HEK293 (cell line): ENCODE measurements at regions not wholly inside any gene's neighbourhood (a gene's known extent, or its start where the extent isn't known, plus 50 kb on each side); places are given as distances from the start of the nearest gene placed in this dataset.

Experiments used
- CTCF ChIA-PET: fragments of 350-600 bp; formaldehyde crosslinking; extraction: SDS; loops from one replicate; lab custom pipeline; 2021; ENCODE audit warnings: antibody characterized with exemption; lab: Yijun Ruan, JAX
- POLR2A ChIA-PET: fragments of 300-600 bp; formaldehyde crosslinking; extraction: SDS; loops from one replicate; lab custom pipeline; 2020; ENCODE audit warnings: antibody characterized with exemption, inconsistent platforms; lab: Yijun Ruan, JAX
- H3K27ac ChIP-seq: fragments of 200-500 bp; sonication (Bioruptor generic); 2 replicates; pipeline ENCODE4 v1.5.1; 2014; ENCODE audit warnings: low read depth, low read length, control low read depth, inconsistent platforms; ENCODE audit errors: extremely low read depth
- H3K36me3 ChIP-seq, 2 experiments: fragments of 200-500 bp in 1 of 2; sonication (Bioruptor generic) in 1 of 2; 1 replicate in 1 of 2; 2 replicates in 1 of 2; pipeline ENCODE4 v1.5.1; 2014 to 2017; ENCODE audit warnings: inconsistent platforms in 2 of 2, low read length in 2 of 2; ENCODE audit not compliant: control insufficient read depth in 2 of 2, insufficient read depth in 1 of 2
- H3K4me1 ChIP-seq: fragments of 200-500 bp; sonication (Bioruptor generic); 2 replicates; pipeline ENCODE4 v1.5.1; 2014; ENCODE audit warnings: mild to moderate bottlenecking, low read length, inconsistent platforms; ENCODE audit not compliant: control insufficient read depth, insufficient read depth
- H3K4me3 ChIP-seq: 2 replicates; pipeline ENCODE4 v1.5.1; 2011; ENCODE audit warnings: low read depth, mild to moderate bottlenecking, control low read depth, low read length, moderate library complexity
- H3K9me3 ChIP-seq: fragments of 200-500 bp; sonication (Bioruptor generic); 2 replicates; pipeline ENCODE4 v1.5.1; 2014; ENCODE audit warnings: low read depth, low read length, inconsistent platforms; ENCODE audit not compliant: control insufficient read depth, insufficient read depth
- GLIS2 ChIP-seq: fragments of 450-650 bp; formaldehyde crosslinking; IDR thresholded peaks from 2 replicates; pipeline ENCODE4 v1.5.1; 2016; ENCODE audit warnings: missing biosample characterization, missing genetic modification characterization
- KLF8 ChIP-seq: fragments of 450-650 bp; formaldehyde crosslinking; IDR thresholded peaks from 2 replicates; pipeline ENCODE4 v1.5.1; 2016; ENCODE audit warnings: missing biosample characterization, missing genetic modification characterization
- SCRT2 ChIP-seq: fragments of 450-650 bp; formaldehyde crosslinking; IDR thresholded peaks from 2 replicates; pipeline ENCODE4 v1.5.1; 2016; ENCODE audit warnings: missing biosample characterization, missing genetic modification characterization
- ZNF146 ChIP-seq: fragments of 450-650 bp; formaldehyde crosslinking; IDR thresholded peaks from 2 replicates; pipeline ENCODE4 v1.5.1; 2016; ENCODE audit warnings: missing biosample characterization, missing genetic modification characterization
- ZNF16 ChIP-seq: fragments of 450-650 bp; formaldehyde crosslinking; IDR thresholded peaks from 2 replicates; pipeline ENCODE4 v1.5.1; 2016; ENCODE audit warnings: low read depth, missing biosample characterization, missing genetic modification characterization
- ZNF2 ChIP-seq: fragments of 450-650 bp; formaldehyde crosslinking; IDR thresholded peaks from 2 replicates; pipeline ENCODE4 v1.5.1; 2016; ENCODE audit warnings: missing biosample characterization, missing genetic modification characterization
- ZNF292 ChIP-seq: fragments of 450-650 bp; formaldehyde crosslinking; IDR thresholded peaks from 2 replicates; pipeline ENCODE4 v1.5.1; 2016; ENCODE audit warnings: low read depth, missing biosample characterization, missing genetic modification characterization, borderline replicate concordance
- ZNF354C ChIP-seq: fragments of 450-650 bp; formaldehyde crosslinking; IDR thresholded peaks from 2 replicates; pipeline ENCODE4 v1.5.1; 2016; ENCODE audit warnings: missing biosample characterization, missing genetic modification characterization, low read depth, borderline replicate concordance
- ZNF394 ChIP-seq: fragments of 450-650 bp; formaldehyde crosslinking; IDR thresholded peaks from 2 replicates; pipeline ENCODE4 v1.5.1; 2016; ENCODE audit warnings: missing biosample characterization, missing genetic modification characterization, mild to moderate bottlenecking, moderate library complexity, borderline replicate concordance
- ZNF529 ChIP-seq: fragments of 450-650 bp; formaldehyde crosslinking; IDR thresholded peaks from 2 replicates; pipeline ENCODE4 v1.5.1; 2017; ENCODE audit warnings: missing genetic modification characterization, missing biosample characterization; ENCODE audit not compliant: insufficient replicate concordance
- ZNF530 ChIP-seq: fragments of 450-650 bp; formaldehyde crosslinking; IDR thresholded peaks from 2 replicates; pipeline ENCODE4 v1.5.1; 2016; ENCODE audit warnings: low read depth, missing biosample characterization, missing genetic modification characterization
- ZNF544 ChIP-seq: fragments of 450-650 bp; formaldehyde crosslinking; IDR thresholded peaks from 2 replicates; pipeline ENCODE4 v1.5.0; 2017; ENCODE audit warnings: missing biosample characterization, missing genetic modification characterization
- ZNF624 ChIP-seq: fragments of 450-650 bp; formaldehyde crosslinking; IDR thresholded peaks from 2 replicates; pipeline ENCODE4 v1.5.1; 2017; ENCODE audit warnings: missing biosample characterization, missing genetic modification characterization
- ZNF626 ChIP-seq: fragments of 450-650 bp; sonication (Bioruptor Pico); formaldehyde crosslinking; IDR thresholded peaks from 2 replicates; pipeline ENCODE4 v1.5.1; 2018; ENCODE audit warnings: missing biosample characterization, missing genetic modification characterization, inconsistent platforms
- ZNF768 ChIP-seq: fragments of 450-650 bp; formaldehyde crosslinking; IDR thresholded peaks from 2 replicates; pipeline ENCODE4 v1.5.1; 2018; ENCODE audit warnings: missing biosample characterization, mild to moderate bottlenecking, missing genetic modification characterization
- ZNF785 ChIP-seq: fragments of 450-650 bp; formaldehyde crosslinking; IDR thresholded peaks from 2 replicates; pipeline ENCODE4 v1.5.1; 2016; ENCODE audit warnings: missing biosample characterization, missing genetic modification characterization
- TF ChIP-seq, protein P1 (sequence below): fragments of 450-650 bp; formaldehyde crosslinking; IDR thresholded peaks from 2 replicates; pipeline ENCODE4 v1.5.1; 2016; ENCODE audit warnings: missing biosample characterization, missing genetic modification characterization, low read depth
- TF ChIP-seq, protein P2 (sequence below): fragments of 450-650 bp; formaldehyde crosslinking; IDR thresholded peaks from 2 replicates; pipeline ENCODE4 v1.5.1; 2016; ENCODE audit warnings: missing biosample characterization, missing genetic modification characterization
- TF ChIP-seq, protein P3 (sequence below): IDR thresholded peaks from 2 replicates; pipeline ENCODE4 v1.6.1; 2011; ENCODE audit warnings: mild to moderate bottlenecking, low read depth, low read length, borderline replicate concordance
- TF ChIP-seq, protein P4 (sequence below): fragments of 450-650 bp; formaldehyde crosslinking; IDR thresholded peaks from 2 replicates; pipeline ENCODE4 v1.5.1; 2017; ENCODE audit warnings: missing biosample characterization, missing genetic modification characterization

DNA sequence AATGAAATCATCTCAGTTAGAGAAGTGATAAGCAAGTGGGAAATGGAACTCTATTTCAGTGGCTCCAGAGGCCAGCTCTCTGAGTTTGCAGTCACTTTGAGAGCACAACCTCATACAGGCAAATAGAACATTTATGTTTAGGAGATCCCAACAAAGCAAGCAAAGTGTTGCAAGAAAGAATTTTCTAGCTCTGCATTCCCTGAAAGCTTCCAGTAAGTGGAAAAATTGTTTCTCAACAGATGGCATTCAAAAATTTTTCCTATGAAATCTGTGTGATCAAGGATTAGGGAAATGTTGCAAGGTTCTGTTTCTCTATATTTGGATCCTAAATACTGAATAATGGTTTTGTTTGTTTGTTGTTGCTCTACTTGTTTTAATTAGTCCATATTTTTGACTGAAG, 764.2 kb upstream of the ZNF608 start (continued):
- TF ChIP-seq, protein P1, sequence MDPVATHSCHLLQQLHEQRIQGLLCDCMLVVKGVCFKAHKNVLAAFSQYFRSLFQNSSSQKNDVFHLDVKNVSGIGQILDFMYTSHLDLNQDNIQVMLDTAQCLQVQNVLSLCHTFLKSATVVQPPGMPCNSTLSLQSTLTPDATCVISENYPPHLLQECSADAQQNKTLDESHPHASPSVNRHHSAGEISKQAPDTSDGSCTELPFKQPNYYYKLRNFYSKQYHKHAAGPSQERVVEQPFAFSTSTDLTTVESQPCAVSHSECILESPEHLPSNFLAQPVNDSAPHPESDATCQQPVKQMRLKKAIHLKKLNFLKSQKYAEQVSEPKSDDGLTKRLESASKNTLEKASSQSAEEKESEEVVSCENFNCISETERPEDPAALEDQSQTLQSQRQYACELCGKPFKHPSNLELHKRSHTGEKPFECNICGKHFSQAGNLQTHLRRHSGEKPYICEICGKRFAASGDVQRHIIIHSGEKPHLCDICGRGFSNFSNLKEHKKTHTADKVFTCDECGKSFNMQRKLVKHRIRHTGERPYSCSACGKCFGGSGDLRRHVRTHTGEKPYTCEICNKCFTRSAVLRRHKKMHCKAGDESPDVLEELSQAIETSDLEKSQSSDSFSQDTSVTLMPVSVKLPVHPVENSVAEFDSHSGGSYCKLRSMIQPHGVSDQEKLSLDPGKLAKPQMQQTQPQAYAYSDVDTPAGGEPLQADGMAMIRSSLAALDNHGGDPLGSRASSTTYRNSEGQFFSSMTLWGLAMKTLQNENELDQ (tag by site-specific recombination): no peak
- TF ChIP-seq ZNF394 (tag by site-specific recombination) (no peak), ZNF292 (tag by site-specific recombination) (no peak), ZNF530 (tag by site-specific recombination) (no peak), ZNF768 (tag by site-specific recombination) (no peak), ZNF16 (tag by site-specific recombination) (no peak), KLF8 (tag by site-specific recombination) (no peak), ZNF354C (tag by site-specific recombination) (no peak), ZNF785 (tag by site-specific recombination) (no peak)

- H3K9me3 ChIP-seq: no peaks in the 10 kb centered on the region
- TF ChIP-seq, protein P2, sequence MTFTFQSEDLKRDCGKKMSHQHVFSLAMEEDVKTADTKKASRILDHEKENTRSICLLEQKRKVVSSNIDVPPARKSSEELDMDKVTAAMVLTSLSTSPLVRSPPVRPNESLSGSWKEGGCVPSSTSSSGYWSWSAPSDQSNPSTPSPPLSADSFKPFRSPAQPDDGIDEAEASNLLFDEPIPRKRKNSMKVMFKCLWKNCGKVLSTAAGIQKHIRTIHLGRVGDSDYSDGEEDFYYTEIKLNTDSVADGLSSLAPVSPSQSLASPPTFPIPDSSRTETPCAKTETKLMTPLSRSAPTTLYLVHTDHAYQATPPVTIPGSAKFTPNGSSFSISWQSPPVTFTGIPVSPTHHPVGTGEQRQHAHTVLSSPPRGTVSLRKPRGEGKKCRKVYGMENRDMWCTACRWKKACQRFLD: no peak
- TF ChIP-seq SCRT2 (tag by site-specific recombination): no peak
- TF ChIP-seq ZNF624: no peak
- TF ChIP-seq ZNF544 (tag by site-specific recombination): no peak
- no peak for TF ChIP-seq ZNF146 (tag by site-specific recombination)
- no peak for TF ChIP-seq ZNF530 (tag by site-specific recombination)
- TF ChIP-seq, protein P3, sequence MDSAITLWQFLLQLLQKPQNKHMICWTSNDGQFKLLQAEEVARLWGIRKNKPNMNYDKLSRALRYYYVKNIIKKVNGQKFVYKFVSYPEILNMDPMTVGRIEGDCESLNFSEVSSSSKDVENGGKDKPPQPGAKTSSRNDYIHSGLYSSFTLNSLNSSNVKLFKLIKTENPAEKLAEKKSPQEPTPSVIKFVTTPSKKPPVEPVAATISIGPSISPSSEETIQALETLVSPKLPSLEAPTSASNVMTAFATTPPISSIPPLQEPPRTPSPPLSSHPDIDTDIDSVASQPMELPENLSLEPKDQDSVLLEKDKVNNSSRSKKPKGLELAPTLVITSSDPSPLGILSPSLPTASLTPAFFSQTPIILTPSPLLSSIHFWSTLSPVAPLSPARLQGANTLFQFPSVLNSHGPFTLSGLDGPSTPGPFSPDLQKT: no peak
- no peak for TF ChIP-seq ZNF292 (tag by site-specific recombination)
- TF ChIP-seq ZNF529 (tag by site-specific recombination): no peak
- TF ChIP-seq GLIS2 (tag by site-specific recombination): no peak
- no peak for TF ChIP-seq ZNF626 (tag by site-specific recombination)
- TF ChIP-seq, protein P4, sequence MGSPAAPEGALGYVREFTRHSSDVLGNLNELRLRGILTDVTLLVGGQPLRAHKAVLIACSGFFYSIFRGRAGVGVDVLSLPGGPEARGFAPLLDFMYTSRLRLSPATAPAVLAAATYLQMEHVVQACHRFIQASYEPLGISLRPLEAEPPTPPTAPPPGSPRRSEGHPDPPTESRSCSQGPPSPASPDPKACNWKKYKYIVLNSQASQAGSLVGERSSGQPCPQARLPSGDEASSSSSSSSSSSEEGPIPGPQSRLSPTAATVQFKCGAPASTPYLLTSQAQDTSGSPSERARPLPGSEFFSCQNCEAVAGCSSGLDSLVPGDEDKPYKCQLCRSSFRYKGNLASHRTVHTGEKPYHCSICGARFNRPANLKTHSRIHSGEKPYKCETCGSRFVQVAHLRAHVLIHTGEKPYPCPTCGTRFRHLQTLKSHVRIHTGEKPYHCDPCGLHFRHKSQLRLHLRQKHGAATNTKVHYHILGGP (tag by site-specific recombination): no peak
- TF ChIP-seq ZNF2 (tag by site-specific recombination): no peak
- ChIA-PET POLR2A (no interaction called here), CTCF (no interaction called here)
- H3K4me1 ChIP-seq: no peaks in the 10 kb centered on the region
- no peaks in the 10 kb centered on the region for H3K36me3 ChIP-seq
- no peak overlapping the region for H3K4me3 ChIP-seq
- no peak overlapping the region for H3K27ac ChIP-seq
These were observed 771.6 kb upstream of the ZNF608 start for GRCh38 chr5:125517973-125518550.
